GM21619 (cell line): ENCODE measurements at regions not wholly inside any gene's neighbourhood (a gene's known extent, or its start where the extent isn't known, plus 50 kb on each side); places are given as distances from the start of the nearest gene placed in this dataset.

Experiments used
- ATAC-seq: cut with Tn5 transposase; IDR thresholded peaks from one replicate; pipeline ENCODE4 v1.9.1; 2021; ENCODE audit not compliant: unreplicated experiment

GRCh38 chr2:183214680-183215079 is 90.4 kb downstream of the NUP35 start:
- peak; percentile 93 for ATAC-seq

DNA sequence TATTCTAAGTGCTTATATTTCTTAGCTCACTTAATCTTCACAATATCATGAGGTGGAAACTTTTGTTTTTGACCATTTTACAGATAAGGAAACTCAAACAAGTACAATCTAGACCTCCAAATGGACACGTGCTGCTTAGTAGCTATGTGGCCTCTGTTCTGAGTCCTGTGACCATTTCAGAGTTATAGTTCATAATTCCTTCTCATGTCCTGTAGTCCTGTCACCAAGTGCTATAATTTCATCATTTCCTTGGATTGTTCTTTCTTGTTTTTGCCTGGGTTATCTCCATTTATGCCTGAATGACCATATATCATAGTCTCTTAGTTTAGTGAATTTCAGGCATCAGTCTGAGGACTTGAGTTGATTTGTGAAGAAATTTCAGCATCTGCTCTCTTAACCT is 91.7 kb downstream of the NUP35 start:
- no peak for ATAC-seq

DNA sequence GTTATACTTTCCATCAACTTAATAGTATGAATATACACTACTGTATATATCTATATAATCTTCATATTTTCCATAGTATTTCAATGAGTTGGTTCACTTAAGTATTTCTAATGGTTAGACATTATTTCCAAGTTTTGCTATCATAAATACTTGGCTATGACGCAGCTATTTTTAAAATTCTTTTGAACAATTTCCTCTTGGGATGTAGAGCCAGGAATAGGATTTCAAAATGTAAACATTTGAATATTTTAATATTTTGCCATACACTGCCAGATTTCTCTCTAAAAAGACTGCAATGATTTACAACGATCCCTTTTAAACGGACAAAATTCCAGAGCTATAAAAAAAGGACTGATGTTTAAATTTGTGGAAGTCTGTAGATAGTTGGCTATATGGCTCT is 95.6 kb downstream of the NUP35 start:
- no peak for ATAC-seq

DNA sequence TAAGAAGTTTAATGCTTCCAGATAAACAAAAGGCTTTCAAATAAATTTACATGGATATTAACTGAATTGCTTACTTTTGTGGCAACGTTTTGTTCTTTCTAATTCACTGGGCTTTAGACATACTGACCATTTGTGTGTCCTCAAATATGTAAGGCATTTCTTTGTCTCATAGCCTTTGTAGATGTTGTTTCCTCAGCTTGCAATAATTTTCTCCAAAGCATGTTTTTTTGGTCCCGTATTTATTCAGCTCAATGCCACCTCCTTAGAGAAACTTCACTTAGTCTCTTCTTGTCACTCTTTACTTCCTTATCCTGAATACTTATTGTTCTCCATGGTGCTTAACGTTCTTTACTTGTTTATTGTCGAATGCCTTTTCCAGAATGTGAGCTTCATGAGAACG is 98.5 kb downstream of the NUP35 start:
- ATAC-seq = no peak

- no peak for ATAC-seq
Measured at GRCh38 chr2:183224948-183225347, 100.7 kb downstream of the NUP35 start.

GRCh38 chr2:183227176-183227575 is 102.9 kb downstream of the NUP35 start:
- no peak for ATAC-seq

- ATAC-seq = peak; percentile 53
Measured at GRCh38 chr2:183229386-183229785, 105.1 kb downstream of the NUP35 start.

- no peak for ATAC-seq
Measured at GRCh38 chr2:183232161-183232865, 108.1 kb downstream of the NUP35 start.

DNA sequence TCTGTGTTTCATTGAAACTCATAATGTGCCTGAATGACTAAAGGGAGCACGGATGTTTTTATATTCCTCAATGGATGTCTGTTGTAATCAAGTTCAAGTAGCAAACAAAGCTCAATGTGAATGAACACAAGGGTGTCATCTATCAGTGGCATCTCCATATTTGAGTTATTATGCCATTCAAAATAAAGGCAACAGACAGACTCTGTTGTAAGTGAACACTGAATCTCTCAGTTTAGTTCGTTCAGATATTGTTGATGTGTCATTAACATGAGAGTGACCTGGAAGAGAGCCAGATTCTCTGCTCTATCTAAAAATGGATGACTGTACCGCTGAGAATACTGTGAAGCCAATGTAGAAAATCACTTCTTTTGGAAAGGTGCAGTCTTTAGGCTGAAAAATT is 118.7 kb downstream of the NUP35 start:
- no peak for ATAC-seq

- ATAC-seq = no peak
Measured at GRCh38 chr2:183243758-183244157, 119.5 kb downstream of the NUP35 start.

DNA sequence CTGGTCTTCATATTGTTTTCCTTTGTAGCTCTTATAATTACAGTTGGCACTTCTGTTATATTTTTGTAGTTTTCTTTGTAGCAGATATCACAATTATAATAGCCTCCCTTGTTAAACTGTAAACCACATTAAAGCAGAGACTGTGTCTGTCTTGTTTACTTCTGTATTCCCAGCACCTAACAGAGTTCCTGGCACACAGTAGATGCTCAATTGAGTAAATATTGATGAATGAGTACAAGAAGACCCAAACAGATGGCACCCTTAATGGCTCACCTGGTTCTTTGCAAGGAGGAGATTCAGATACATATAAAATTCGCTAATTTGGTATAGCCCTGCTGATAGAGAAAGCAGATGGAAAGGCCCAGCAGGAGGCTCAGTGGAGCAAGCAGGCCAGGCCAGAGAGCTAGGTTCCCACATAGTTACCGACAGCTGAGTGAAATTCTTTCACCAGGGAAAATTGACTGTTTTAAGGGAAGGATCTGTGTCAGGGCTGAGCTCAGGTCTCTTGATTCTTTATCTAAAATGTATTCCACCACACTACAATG is 120.1 kb downstream of the NUP35 start:
- ATAC-seq = no peak

GRCh38 chr2:183248866-183249567 is 124.8 kb downstream of the NUP35 start:
- peak; percentile 58 for ATAC-seq

DNA sequence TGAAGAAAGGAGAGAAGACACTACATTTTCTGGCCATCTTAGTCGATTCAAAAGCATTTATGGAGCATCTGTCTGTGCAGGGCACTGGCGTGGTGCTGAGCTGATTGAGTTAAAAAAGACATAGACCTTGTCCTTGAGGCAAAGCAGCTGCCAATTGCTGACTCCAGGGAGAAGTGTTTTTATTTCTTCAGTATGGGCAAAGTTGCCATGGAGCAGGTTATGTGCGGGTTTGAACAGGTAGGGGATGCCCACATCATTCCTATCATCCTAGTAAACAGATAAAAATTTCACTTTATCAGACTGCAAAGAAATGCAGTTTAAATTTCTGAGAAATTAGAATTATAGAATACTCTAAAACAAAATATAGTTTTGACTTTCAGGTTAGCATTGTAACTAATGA is 125.8 kb downstream of the NUP35 start:
- no peak for ATAC-seq

DNA sequence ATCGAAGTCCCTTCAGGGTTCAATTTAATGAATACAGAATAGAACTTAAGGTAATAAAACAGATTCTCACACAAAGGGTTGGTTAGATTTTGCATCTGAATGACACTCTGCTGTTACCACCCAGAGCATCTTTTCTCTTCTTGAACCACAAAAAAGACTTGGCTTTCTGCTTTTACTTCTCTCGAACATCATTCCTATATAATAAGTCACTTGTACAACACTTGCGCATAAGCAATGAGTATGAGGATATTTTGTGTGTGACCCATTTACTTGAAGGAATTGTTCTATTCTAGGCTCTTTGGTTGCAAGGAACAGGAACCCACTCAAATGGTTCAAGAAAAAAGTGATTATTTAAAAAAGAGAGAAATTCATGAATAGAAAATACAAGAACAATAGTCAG is 126.2 kb downstream of the NUP35 start:
- ATAC-seq = no peak

- ATAC-seq = no peak
Measured at GRCh38 chr2:183253441-183254130, 129.3 kb downstream of the NUP35 start.

GRCh38 chr2:183255411-183255810 is 131.2 kb downstream of the NUP35 start:
- no peak for ATAC-seq

DNA sequence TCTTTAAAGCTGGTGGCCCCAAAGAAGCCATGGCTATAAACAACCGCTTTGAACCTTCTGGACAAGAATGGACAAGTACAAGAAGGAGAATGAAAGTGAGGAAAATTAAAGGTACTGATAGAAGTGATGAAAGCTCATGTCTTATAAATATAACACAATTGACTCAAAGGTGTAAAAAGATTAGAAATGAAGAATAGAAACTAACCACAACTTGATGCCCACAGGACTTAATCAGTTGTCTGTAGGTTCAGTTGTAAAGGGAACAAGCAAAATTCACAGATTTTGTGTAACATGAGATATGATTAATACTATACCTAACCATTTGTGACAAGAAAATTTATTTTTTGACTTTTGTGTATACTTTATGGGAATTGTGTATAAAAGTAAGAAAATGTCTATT is 135.7 kb downstream of the NUP35 start:
- no peak for ATAC-seq

DNA sequence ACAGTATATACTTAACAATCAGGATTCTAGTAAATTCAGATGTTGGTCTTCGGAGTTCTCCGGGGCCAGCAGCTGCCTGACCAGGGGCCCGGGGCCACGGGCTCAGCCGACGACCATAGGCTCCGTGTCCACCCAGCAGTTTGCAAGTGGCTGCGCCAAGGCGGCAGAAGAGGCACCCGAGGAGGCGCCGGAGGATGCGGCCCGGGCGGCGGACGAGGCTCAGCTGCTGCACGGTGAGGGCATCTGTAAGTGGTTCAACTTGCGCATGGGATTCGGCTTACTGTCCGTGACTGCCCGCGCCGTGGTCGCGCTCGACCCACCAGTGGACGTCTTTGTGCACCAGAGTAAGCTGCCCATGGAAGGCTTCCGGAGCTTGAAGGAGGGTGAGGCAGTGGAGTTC is 136.3 kb downstream of the NUP35 start:
- no peak for ATAC-seq

GRCh38 chr2:183264890-183265535 is 140.8 kb downstream of the NUP35 start:
- no peak for ATAC-seq

- ATAC-seq = peak; percentile 76
Measured at GRCh38 chr2:183267148-183267827, 143.0 kb downstream of the NUP35 start.

- no peak for ATAC-seq
Measured at GRCh38 chr2:183269956-183270355, 145.7 kb downstream of the NUP35 start.
